ENCODE measurements at regions not wholly inside any gene's neighbourhood (a gene's known extent, or its start where the extent isn't known, plus 50 kb on each side); places are given as distances from the start of the nearest gene placed in this dataset.

DNA sequence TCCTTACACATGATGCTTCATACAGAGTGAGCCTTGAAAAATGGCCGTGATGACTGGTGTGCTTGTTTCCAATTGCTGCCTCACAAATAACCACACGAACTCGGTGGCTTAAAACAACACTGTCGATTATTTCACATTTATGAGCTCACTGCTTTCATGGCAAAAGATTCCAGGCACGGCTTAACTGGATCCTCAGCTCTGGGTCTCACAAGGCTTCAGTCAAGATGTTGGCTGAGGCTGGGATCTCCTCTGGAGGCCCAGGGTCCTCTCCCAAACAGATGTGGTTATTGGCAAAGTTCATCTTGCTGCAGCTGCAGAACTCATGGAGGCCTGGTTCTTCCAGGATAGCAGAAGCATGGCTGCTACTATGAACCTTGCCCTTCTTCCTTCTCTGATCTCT is 144.6 kb downstream of the TFAP2C start:
- no peak for DNase-seq
- no peaks in the 10 kb centered on the region for H3K9me3 ChIP-seq
- TF ChIP-seq, protein P1, sequence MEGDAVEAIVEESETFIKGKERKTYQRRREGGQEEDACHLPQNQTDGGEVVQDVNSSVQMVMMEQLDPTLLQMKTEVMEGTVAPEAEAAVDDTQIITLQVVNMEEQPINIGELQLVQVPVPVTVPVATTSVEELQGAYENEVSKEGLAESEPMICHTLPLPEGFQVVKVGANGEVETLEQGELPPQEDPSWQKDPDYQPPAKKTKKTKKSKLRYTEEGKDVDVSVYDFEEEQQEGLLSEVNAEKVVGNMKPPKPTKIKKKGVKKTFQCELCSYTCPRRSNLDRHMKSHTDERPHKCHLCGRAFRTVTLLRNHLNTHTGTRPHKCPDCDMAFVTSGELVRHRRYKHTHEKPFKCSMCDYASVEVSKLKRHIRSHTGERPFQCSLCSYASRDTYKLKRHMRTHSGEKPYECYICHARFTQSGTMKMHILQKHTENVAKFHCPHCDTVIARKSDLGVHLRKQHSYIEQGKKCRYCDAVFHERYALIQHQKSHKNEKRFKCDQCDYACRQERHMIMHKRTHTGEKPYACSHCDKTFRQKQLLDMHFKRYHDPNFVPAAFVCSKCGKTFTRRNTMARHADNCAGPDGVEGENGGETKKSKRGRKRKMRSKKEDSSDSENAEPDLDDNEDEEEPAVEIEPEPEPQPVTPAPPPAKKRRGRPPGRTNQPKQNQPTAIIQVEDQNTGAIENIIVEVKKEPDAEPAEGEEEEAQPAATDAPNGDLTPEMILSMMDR (IDR thresholded peaks at IDR 0.05) = no peak
- TF ChIP-seq POLR2A (IDR thresholded peaks at IDR 0.05) = no peak
- no peak for TF ChIP-seq EP300 (IDR thresholded peaks at IDR 0.05)
- no peaks in the 10 kb centered on the region for H3K4me1 ChIP-seq (ENCODE audit: insufficient read depth)
- no peak overlapping the region for H3K4me3 ChIP-seq
- no peaks in the 10 kb centered on the region for H3K27me3 ChIP-seq
- intact Hi-C loops (cut with DNase I) = no loop called here
- WGBS, 3 donors = 86 to 89% (median 86%) methylated on average over 5 of the region's 5 CpGs
- H3K36me3 ChIP-seq = no peaks in the 10 kb centered on the region
- H3K27ac ChIP-seq = no peak overlapping the region

DNA sequence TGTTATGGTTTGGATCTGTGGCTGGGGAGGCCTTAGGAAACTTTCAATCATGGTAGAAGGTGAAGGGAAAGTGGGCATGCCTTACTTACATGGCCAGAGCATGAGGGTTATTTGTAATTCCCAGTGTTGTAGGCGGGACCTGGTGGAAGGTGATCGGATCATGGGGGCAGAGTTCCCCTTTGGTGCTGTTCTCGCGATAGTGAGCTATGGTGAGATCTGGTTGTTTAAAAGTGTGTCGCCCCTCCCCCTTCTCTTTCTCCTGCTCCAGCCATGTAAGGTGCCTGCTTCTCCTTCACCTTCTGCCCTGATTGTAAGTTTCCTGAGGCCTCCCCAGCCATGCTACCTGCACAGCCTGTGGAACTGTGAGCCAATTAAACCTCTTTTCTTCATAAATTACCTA is 145.8 kb downstream of the TFAP2C start:
- no peak overlapping the region for H3K4me3 ChIP-seq
- H3K36me3 ChIP-seq = no peaks in the 10 kb centered on the region
- H3K27me3 ChIP-seq = no peaks in the 10 kb centered on the region
- H3K4me1 ChIP-seq (ENCODE audit: insufficient read depth) = no peaks in the 10 kb centered on the region
- DNase-seq = no peak
- no peaks in the 10 kb centered on the region for H3K9me3 ChIP-seq
- 83 to 85% (median 84%) methylated on average over 5 of the region's 5 CpGs for WGBS, 3 donors
- TF ChIP-seq POLR2A (IDR thresholded peaks at IDR 0.05) (no peak), EP300 (IDR thresholded peaks at IDR 0.05) (no peak)
- TF ChIP-seq, protein P1 (IDR thresholded peaks at IDR 0.05) = no peak
- H3K27ac ChIP-seq = no peak overlapping the region
- intact Hi-C loops (cut with DNase I) = no loop called here

DNA sequence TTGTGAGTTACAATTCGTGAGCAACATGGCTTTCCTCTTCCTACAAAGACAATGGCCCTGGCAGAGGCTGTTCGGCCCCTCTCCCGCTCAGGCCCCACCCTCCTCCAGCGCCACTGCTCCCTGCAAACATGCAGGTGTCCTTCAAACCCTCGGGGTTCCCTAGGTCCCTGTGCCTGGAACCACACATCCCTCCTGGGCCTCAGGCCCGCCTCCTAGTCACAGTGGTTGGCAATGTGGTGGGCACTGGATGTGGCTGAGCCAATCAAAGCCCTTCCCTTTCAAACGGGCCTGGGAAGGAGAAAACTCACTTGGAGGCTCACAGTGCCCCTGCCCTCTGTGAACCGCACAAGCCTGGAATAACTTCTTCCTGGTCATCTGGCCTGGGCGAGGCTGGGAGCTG is 147.2 kb downstream of the TFAP2C start:
- intact Hi-C loops (cut with DNase I) = no loop called here
- no peak overlapping the region for H3K4me3 ChIP-seq
- no peak for DNase-seq

DNA sequence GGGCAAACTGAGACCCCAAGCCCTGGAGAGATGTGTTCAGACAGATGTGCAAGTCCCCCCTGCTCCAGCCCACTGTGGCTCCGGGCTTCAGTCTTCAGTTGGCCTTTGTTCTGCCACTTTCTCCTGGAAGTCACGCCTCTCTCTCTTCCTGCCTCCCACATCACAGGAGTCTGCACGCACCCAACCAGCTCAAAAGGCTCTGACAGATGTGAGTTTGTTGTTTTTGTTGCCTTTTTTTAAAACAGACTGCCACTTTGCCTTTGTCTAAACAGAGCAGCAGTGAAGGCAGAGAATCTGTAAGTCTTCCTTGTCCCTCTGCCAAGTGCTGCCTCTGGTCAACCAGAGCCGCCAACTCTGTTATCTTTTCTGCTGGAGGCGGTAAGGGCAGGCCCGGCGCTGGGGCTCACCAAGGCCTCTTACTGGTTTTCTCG is 149.7 kb downstream of the TFAP2C start:
- 4 to 20% (median 5%) methylated on average over 8 of the region's 8 CpGs for WGBS, 3 donors
- Histone ChIP-seq H3K36me3 (no peaks in the 10 kb centered on the region), H3K9me3 (no peaks in the 10 kb centered on the region), H3K27me3 (no peaks in the 10 kb centered on the region), H3K27ac (no peak overlapping the region), H3K4me3 (no peak overlapping the region), H3K4me1 (ENCODE audit: insufficient read depth) (no peaks in the 10 kb centered on the region)
- DNase-seq = no peak
- TF ChIP-seq EP300 (IDR thresholded peaks at IDR 0.05) (no peak), POLR2A (IDR thresholded peaks at IDR 0.05) (no peak)
- TF ChIP-seq, protein P1 (IDR thresholded peaks at IDR 0.05) = no peak
- intact Hi-C loops (cut with DNase I) = no loop called here

More for the DNA sequence above, 147.2 kb downstream of the TFAP2C start:
- H3K4me1 ChIP-seq (ENCODE audit: insufficient read depth) = no peaks in the 10 kb centered on the region
- H3K27me3 ChIP-seq = no peaks in the 10 kb centered on the region
- TF ChIP-seq EP300 (IDR thresholded peaks at IDR 0.05) = no peak
- TF ChIP-seq POLR2A (IDR thresholded peaks at IDR 0.05) = no peak
- TF ChIP-seq, protein P1 (IDR thresholded peaks at IDR 0.05) = no peak
- H3K9me3 ChIP-seq = no peaks in the 10 kb centered on the region
- 60 to 67% (median 66%) methylated on average over 9 of the region's 9 CpGs for WGBS, 3 donors
- no peak overlapping the region for H3K27ac ChIP-seq
- H3K36me3 ChIP-seq = no peaks in the 10 kb centered on the region
